ENCODE measurements at regions not wholly inside any gene's neighbourhood (a gene's known extent, or its start where the extent isn't known, plus 50 kb on each side); places are given as distances from the start of the nearest gene placed in this dataset.

DNA sequence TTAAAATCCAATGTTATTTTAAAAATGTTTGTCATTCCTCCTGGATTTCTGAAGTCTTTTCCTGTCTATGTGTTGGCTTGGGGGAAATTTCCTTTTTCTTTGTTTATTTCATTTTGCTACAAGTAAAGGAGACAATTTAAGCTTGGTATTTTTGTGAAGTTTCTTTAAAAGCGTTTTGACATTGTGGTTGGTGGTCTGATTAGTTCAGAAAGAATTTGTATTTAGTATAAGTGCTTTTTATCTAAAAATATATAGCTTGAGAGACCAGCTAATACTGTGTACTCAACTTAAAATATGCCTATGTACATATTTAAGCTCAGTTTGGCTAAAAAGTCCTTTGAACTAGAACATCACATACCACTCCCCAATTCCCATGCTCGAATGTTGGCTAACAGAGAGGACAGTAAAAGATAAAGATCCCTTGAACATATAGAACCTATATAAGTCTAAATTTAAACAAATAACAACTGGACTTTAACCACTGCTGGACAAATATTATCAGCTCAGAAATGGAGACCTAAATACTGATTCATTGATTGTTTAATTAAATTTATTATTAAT lies 237.6 kb downstream of the TLE4 start:
- ATAC-seq (ENCODE audit: low FRiP score in 2 of 2) (no peak), DNase-seq (no peak)
- no peaks in the 10 kb centered on the region for H3K9me3 ChIP-seq
- peaks cover 0 to 5% (median 0%) of the 10 kb centered on the region in 4 donors for H3K4me1 ChIP-seq
- TF ChIP-seq, protein P1, sequence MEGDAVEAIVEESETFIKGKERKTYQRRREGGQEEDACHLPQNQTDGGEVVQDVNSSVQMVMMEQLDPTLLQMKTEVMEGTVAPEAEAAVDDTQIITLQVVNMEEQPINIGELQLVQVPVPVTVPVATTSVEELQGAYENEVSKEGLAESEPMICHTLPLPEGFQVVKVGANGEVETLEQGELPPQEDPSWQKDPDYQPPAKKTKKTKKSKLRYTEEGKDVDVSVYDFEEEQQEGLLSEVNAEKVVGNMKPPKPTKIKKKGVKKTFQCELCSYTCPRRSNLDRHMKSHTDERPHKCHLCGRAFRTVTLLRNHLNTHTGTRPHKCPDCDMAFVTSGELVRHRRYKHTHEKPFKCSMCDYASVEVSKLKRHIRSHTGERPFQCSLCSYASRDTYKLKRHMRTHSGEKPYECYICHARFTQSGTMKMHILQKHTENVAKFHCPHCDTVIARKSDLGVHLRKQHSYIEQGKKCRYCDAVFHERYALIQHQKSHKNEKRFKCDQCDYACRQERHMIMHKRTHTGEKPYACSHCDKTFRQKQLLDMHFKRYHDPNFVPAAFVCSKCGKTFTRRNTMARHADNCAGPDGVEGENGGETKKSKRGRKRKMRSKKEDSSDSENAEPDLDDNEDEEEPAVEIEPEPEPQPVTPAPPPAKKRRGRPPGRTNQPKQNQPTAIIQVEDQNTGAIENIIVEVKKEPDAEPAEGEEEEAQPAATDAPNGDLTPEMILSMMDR (IDR thresholded peaks at IDR 0.05), result no peak
- TF ChIP-seq EP300 (IDR thresholded peaks at IDR 0.05) (no peak), POLR2AphosphoS5 (IDR thresholded peaks at IDR 0.05) (no peak), POLR2A (IDR thresholded peaks at IDR 0.05) (no peak)
- WGBS, 2 donors, result 74 to 76% methylated on average over 2 of the region's 2 CpGs
- no peak overlapping the region for H3K4me3 ChIP-seq
- H3K27me3 ChIP-seq, result no peaks in the 10 kb centered on the region
- no peaks in the 10 kb centered on the region for H3K36me3 ChIP-seq
- no peak overlapping the region for H3K27ac ChIP-seq

DNA sequence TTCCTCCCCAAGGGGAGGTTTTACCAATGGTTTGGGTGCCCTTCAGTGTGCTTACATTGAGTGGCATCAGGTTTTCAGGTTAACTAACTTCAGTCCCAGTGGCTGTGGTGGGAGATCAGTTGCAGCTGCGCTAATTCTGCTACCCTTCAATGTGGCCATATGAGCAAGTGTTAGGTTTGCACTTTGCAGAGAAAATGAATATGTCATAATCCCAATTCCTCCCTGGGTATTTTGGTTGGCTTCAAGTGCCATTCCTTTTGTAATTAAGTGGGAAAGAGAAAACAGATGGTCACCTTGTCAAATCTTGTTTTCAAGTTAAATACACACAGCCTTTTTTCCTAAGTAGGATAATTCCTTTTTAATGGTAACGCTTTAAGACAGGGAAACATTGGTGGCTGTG lies 236.2 kb downstream of the TLE4 start:
- Histone ChIP-seq H3K36me3 (no peaks in the 10 kb centered on the region), H3K9me3 (no peaks in the 10 kb centered on the region), H3K27ac (no peak overlapping the region), H3K4me3 (no peak overlapping the region), H3K4me1 (peaks cover 0 to 5% (median 0%) of the 10 kb centered on the region in 4 donors), H3K27me3 (no peaks in the 10 kb centered on the region)
- 44 to 65% methylated on average over 2 of the region's 2 CpGs for WGBS, 2 donors
- DNase-seq (no peak), ATAC-seq (ENCODE audit: low FRiP score in 2 of 2) (no peak)
- no peak for TF ChIP-seq POLR2AphosphoS5 (IDR thresholded peaks at IDR 0.05)
- no peak for TF ChIP-seq EP300 (IDR thresholded peaks at IDR 0.05)
- TF ChIP-seq POLR2A (IDR thresholded peaks at IDR 0.05), result no peak
- TF ChIP-seq, protein P1 (IDR thresholded peaks at IDR 0.05), result no peak

DNA sequence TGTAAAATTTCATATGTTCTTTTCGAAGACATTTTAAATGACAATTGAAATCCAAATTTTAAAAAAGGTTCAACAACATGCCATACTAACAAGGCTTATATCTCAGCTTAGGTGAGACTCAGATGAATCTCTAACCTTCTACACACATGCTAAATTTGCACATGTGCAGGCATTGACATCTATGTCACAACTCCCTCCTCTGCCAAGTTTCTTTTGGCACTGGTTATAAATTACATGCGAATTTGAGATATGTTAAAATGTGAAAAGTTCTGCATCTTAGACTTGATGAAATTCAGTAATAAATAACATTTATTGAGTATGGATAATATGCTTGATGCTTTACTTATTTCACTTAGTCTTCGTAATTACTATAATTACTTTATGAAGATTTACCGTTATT lies 234.3 kb downstream of the TLE4 start:
- Histone ChIP-seq H3K27me3 (no peaks in the 10 kb centered on the region), H3K36me3 (no peaks in the 10 kb centered on the region), H3K4me1 (no peaks in the 10 kb centered on the region), H3K4me3 (no peak overlapping the region), H3K27ac (no peak overlapping the region), H3K9me3 (no peaks in the 10 kb centered on the region)
- TF ChIP-seq POLR2AphosphoS5 (IDR thresholded peaks at IDR 0.05) (no peak), POLR2A (IDR thresholded peaks at IDR 0.05) (no peak)
- TF ChIP-seq, protein P1 (IDR thresholded peaks at IDR 0.05), result no peak
- ATAC-seq (ENCODE audit: low FRiP score in 2 of 2), result no peak
- no peak for DNase-seq
- WGBS, 2 donors, result 84 to 90% methylated on average over 4 of the region's 4 CpGs

DNA sequence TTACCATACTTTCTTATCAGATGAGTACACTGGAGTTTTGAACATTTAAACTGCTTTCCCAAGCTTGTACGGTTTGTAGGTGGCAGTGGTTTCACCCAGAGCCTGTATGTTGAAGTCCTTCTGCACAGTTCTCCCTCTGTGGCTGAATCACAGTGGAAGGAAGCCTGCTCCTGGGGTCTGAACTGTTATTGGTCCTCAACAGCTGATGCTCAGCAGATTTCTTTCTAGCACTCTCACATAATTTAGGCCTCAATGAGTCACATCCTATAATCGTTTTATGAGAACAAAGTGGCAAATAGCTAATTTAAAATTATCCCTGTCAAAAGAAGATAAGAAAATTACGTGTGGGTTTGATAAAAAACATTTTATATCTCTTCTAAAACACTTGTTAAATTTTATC lies 229.7 kb downstream of the TLE4 start:
- no peak for ATAC-seq (ENCODE audit: low FRiP score in 2 of 2)
- 63 to 81% methylated on average over 3 of the region's 3 CpGs for WGBS, 2 donors
- H3K4me3 ChIP-seq, result no peak overlapping the region
- no peaks in the 10 kb centered on the region for H3K9me3 ChIP-seq
- TF ChIP-seq POLR2A (IDR thresholded peaks at IDR 0.05) (no peak), POLR2AphosphoS5 (IDR thresholded peaks at IDR 0.05) (no peak), EP300 (IDR thresholded peaks at IDR 0.05) (no peak)
- TF ChIP-seq, protein P1 (IDR thresholded peaks at IDR 0.05), result no peak
- no peaks in the 10 kb centered on the region for H3K27me3 ChIP-seq
- peaks cover 0 to 13% (median 8%) of the 10 kb centered on the region in 4 donors for H3K4me1 ChIP-seq
- no peak for DNase-seq
- H3K36me3 ChIP-seq, result no peaks in the 10 kb centered on the region
- H3K27ac ChIP-seq, result no peak overlapping the region

DNA sequence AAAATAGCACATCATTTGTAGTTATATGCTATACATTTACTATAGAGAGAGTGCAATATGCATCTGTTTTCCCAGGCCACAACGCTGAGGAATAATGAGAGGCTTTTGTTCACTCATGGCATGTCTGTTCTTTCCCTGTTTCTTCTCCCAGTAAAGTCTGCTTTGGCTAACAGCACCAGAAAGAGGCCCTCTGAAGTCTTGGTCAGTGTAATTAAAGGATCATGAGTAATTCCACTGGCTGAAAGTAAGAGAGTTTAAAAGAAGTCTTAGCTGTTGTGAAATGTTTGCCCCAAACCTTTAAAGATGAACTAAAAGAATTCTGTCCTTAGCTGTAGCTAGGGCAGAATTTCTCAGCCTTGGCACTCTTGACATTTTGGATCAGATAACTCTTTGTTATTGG lies 228.8 kb downstream of the TLE4 start:
- Histone ChIP-seq H3K9me3 (no peaks in the 10 kb centered on the region), H3K4me3 (no peak overlapping the region), H3K27me3 (no peaks in the 10 kb centered on the region), H3K27ac (no peak overlapping the region), H3K4me1 (peaks cover 0 to 13% (median 8%) of the 10 kb centered on the region in 4 donors), H3K36me3 (no peaks in the 10 kb centered on the region)
- DNase-seq, result no peak
- TF ChIP-seq, protein P1 (IDR thresholded peaks at IDR 0.05), result no peak
- TF ChIP-seq POLR2AphosphoS5 (IDR thresholded peaks at IDR 0.05) (no peak), POLR2A (IDR thresholded peaks at IDR 0.05) (no peak), EP300 (IDR thresholded peaks at IDR 0.05) (no peak)
- ATAC-seq (ENCODE audit: low FRiP score in 2 of 2), result no peak
- 72 to 83% methylated on average over 1 of the region's 1 CpG for WGBS, 2 donors

Measured in upper lobe of left lung (tissue), 6 donors.